ENCODE measurements at regions not wholly inside any gene's neighbourhood (a gene's known extent, or its start where the extent isn't known, plus 50 kb on each side); places are given as distances from the start of the nearest gene placed in this dataset.

GRCh38 chr2:11026286-11026921 lies 114.7 kb downstream of the KCNF1 start:
- Histone ChIP-seq H3K9me3 (ENCODE audit: insufficient read depth in 2 of 2, low read depth in 1 of 2, low read length in 1 of 2) (no peaks in the 10 kb centered on the region), H2BK12ac (ENCODE audit: low read depth, low read length) (no peak overlapping the region), H3K27ac (ENCODE audit: low read depth, low read length) (no peak overlapping the region), H3K27me3 (replicated peaks in 1 of 4; ENCODE audit: control insufficient read depth in 3 of 4, extremely low read depth in 1 of 4, insufficient read depth in 3 of 4, low read length in 3 of 4) (no peaks in the 10 kb centered on the region), H3K36me3 (ENCODE audit: control insufficient read depth in 2 of 4, insufficient read depth in 4 of 4, low read length in 3 of 4) (no peaks in the 10 kb centered on the region), H4K91ac (replicated peaks; ENCODE audit: insufficient read length, low read length) (no peak overlapping the region), H3K4me1 (replicated peaks in 1 of 4; ENCODE audit: control insufficient read depth in 3 of 4, insufficient read depth in 4 of 4, low read length in 3 of 4) (peaks cover 0 to 3% (median 1%) of the 10 kb centered on the region in 4 experiments; a peak in 3 of 7 replicates), H3K4me2 (ENCODE audit: insufficient read depth in 1 of 2, low read depth in 2 of 2, low read length in 2 of 2) (no peak overlapping the region), H3K9ac (replicated peaks in 1 of 4; ENCODE audit: extremely low read depth in 1 of 4, low read depth in 3 of 4, low read length in 3 of 4) (no peak overlapping the region), H2BK120ac (replicated peaks; ENCODE audit: low read depth, low read length) (no peak overlapping the region), H2AK5ac (ENCODE audit: low read depth, low read length) (no peak overlapping the region), H2BK5ac (ENCODE audit: low read depth, low read length) (no peak overlapping the region), H3K56ac (replicated peaks; ENCODE audit: insufficient read length, low read depth, low read length) (no peak overlapping the region), H3K18ac (ENCODE audit: extremely low read depth, low read length) (no peak overlapping the region), H2BK20ac (ENCODE audit: low read length) (no peak overlapping the region), H4K20me1 (replicated peaks in 1 of 2; ENCODE audit: control insufficient read depth in 1 of 2, insufficient read depth in 2 of 2, low read length in 2 of 2) (no peaks in the 10 kb centered on the region), H3K4me3 (ENCODE audit: extremely low read depth in 1 of 4, insufficient read depth in 2 of 4, low read depth in 3 of 4, low read length in 4 of 4) (no peak overlapping the region), H3K79me2 (ENCODE audit: control insufficient read depth in 1 of 2, insufficient read depth in 2 of 2, low read length in 2 of 2) (no peaks in the 10 kb centered on the region), H4K5ac (ENCODE audit: insufficient read length, low read depth, low read length) (no peak overlapping the region), H2AFZ (ENCODE audit: low read length) (0 out of 2 replicates have a peak overlapping the region, but pooled peaks have one; percentile 66), H3K79me1 (ENCODE audit: low read depth, low read length) (no peaks in the 10 kb centered on the region), H3K4ac (replicated peaks; ENCODE audit: insufficient read length, low read depth, low read length) (no peak overlapping the region), H3K23me2 (ENCODE audit: low read depth, low read length) (no peaks in the 10 kb centered on the region), H4K8ac (ENCODE audit: extremely low read depth, insufficient read depth, low read length) (no peak overlapping the region), H3K23ac (ENCODE audit: insufficient read length) (no peak overlapping the region), H3K14ac (ENCODE audit: insufficient read length) (no peak overlapping the region), H2BK15ac (ENCODE audit: low read length) (no peak overlapping the region)
- 91% methylated on average over 15 of the region's 15 CpGs; no CpG with 5 or more reads in 1 of the 2 experiments for WGBS, 2 experiments (ENCODE audit: extremely low coverage in 1 of 2, insufficient coverage in 1 of 2, insufficient read length in 1 of 2, insufficient replicate concordance in 2 of 2, low coverage in 1 of 2, low lambda C conversion rate in 2 of 2, missing lambda C conversion rate in 1 of 2)
- CTCF ChIA-PET (ENCODE audit: partially characterized antibody): interaction anchor here (1.3 to 1.5 kb wide), 3 partner anchors 105 to 130 kb away, joined by 3 to 4 read pairs (median 3); no protein-coding TSS in a partner anchor
- FAIRE-seq (no peak), DNase-seq (ENCODE audit: low read depth in 1 of 2, low spot score in 2 of 2) (no peak)
- POLR2A ChIA-PET (ENCODE audit: partially characterized antibody): interaction anchor here (1.5 kb wide), 1 partner anchor 22 kb away, joined by 3 read pairs; no protein-coding TSS in a partner anchor
- TF ChIP-seq GTF2F1 (IDR thresholded peaks at IDR 0.05; ENCODE audit: borderline replicate concordance, low read depth, low read length) (no peak), RNF2 (IDR thresholded peaks at IDR 0.05; ENCODE audit: borderline replicate concordance, low read depth, low read length, missing control alignments, poor library complexity, severe bottlenecking) (no peak), PHF8 (conservative IDR thresholded peaks at IDR 0.05; ENCODE audit: low read depth, low read length) (no peak), BACH1 (IDR thresholded peaks at IDR 0.05; ENCODE audit: low read length) (no peak), CTBP2 (IDR thresholded peaks at IDR 0.05; ENCODE audit: borderline replicate concordance, insufficient read depth, insufficient read length, low read length) (no peak)

Data from H1 (cell line).